NCI-H774 (cell line): ENCODE measurements at regions not wholly inside any gene's neighbourhood (a gene's known extent, or its start where the extent isn't known, plus 50 kb on each side); places are given as distances from the start of the nearest gene placed in this dataset.
"Not testable (repeated sequence)": the region's sequence is repeated elsewhere in the genome, so short reads cannot be mapped to it uniquely, and the experiment has no call there.

ENCODE experiments used
- DNase-seq: peaks from one replicate; lab custom pipeline; 2025; lab: John Stamatoyannopoulos, UW

DNA sequence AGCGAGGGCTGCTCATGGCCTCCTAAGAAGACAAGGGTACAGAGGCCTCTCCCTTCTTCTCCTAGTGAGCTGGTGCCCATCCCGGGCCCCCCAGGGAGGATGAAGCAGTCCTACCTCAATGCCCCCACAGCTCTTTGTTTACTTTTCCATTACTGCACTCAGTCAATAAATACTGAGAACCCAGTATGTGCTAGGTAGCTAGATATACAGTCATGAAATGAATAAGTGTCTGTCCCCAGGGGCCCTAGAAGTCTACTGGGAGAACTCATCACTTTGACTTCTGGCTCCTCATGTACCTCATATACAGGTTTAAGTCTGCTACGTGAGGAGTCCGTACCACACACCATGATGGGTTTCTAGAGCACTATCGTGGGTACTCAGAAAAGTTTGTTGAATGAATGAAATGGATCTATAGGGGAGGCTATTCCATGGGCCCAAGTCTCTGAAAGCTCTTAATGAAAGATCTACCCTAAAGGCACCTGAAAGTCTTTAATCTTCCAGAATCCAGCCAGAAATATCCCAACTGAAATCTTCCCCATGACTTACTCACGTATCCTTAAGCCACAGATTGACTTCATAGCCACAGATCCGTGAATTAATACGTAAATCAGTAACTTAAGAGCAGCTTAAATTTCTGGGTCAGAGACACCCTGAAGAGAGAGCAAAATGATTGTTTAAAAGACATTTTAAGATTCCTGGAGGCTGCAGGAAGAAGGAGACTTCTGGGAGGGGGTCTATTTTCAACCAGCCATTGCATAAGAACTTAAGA, 51.6 kb upstream of the POMP start:
- no peak for DNase-seq

DNA sequence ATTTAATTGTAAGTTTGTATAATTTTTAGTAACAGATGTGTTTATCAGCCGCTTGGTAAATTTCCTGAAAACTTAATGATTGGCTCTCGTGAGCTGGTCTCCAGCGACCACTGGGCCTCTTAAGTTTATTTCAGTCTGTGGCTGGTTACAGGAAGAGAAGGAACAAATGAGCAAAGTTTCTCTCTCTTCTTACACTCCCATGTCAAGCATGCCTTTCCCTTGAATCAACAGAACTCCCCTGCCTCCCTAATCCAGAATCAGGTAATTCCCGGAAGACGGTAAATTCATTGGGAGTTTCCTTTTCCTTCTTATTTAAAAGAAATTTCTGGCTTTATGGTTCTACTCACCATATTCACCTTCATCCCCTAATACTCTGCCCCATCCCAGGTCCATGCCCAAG, 52.5 kb upstream of the POMP start:
- DNase-seq, result no peak

DNA sequence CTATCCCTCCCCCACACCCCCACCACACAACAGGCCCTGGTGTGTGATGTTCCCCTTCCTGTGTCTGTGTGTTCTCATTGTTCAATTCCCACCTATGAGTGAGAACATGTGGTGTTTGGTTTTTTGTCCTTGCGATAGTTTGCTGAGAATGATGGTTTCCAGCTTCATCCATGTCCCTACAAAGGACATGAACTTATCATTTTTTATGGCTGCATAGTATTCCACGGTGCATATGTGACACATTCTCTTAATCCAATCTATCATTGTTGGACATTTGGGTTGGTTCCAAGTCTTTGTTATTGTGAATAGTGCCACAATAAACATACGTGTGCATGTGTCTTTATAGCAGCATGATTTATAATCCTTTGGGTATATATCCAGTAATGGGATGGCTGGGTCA, 53.8 kb upstream of the POMP start:
- DNase-seq, result not testable (repeated sequence)

DNA sequence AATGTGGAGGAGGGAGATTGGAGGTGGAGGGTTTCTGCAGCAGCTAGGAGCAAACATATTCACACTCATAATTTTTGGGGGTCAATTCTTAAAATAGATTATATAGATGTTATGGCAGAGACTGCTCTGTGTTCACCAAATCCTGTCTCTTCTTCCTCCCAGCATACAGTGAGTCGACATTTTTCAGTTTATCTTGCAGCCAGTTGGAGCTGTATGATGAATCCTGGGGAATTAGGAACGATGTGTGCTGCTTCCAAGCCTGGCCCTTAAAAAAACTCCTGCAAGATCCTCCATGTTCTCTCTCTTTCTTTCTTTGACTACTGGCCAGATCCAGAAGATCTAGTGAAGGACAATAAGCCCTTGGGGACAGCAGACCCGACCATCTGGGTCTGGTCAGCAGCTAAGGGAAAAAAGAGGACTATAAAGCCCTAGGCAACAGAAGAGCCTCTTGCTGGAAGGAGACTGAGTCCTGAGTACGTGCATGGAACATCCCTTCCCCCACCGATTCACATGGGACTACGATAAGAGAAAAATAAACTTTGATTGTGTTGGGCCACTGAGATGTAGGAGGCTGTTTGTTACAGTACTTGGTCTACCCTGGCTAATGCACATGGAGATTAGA, 55.8 kb upstream of the POMP start:
- no peak for DNase-seq

DNA sequence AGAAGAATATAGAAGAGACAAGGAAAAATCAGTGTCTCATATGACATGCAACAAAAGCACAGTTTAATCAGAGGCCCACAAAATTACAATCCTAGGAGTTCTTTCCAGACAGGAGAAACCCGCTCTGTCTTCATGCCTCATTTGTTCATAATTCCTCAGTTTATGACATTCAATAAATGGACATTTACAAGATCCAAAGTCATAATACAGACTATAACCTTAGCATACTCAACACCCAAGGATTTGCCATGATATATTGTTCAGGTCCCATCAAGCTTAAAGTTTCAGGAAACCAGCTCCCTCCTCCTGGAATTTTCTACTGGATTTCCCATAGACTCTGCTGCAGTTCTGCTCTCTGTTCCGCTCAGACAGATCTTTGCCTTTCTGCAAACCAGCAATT, 56.4 kb upstream of the POMP start:
- no peak for DNase-seq

DNA sequence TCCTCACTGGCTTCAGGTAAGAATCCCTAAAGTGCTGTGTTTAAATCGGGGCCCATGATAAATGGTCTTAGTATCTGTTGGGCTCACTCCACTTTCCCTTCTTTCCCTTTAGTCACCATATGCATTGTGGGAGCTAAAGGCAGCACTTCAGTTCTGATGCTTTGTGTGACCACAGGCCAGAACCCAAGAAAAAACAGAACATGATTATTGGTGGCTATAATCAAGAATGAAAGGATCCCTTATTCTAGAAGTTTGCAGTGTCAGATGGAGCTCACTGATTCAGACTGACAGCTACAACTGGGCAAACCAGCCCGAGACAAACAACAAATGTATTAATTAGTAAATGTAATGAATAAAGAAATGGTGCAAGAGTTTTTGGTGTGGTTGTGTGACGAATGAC, 57.3 kb upstream of the POMP start:
- DNase-seq, result no peak

DNA sequence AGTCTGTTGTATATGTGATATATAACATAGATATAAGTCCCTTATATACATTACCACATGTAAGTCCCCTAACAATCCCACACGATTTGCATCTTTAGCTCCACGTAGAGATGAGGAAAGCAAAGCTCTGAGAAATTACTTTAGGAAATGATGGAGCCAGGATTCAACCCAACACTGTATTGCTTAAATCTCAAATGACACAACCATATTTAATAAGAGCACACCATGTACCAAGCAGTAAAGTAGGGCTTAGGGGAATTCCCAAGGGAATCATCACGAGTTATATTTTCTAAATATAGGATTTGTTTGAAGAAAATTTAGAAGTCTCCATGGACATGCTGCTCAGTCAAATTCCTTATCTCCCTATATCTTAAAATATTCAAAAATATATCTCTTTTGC, 61.3 kb upstream of the POMP start:
- no peak for DNase-seq

DNA sequence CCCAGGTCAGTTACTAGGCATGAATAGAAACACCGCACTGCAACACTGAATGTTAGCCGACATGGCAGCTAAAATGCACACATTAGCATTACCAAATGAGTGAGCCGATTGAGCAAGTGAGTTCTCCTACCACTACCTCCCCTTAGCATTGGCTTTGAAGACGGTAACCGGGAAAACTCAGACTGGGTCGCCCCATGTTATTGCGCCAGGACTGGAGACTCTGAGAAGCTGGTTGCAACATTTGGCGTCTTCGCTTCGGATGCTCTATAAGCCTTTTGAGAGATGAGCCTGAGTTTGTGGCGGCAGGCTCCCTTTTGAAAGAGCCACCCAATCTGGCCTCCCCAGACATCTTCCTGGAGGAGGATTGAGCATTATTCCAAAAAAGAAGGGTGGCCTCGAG, 68.5 kb upstream of the POMP start:
- DNase-seq, result no peak

DNA sequence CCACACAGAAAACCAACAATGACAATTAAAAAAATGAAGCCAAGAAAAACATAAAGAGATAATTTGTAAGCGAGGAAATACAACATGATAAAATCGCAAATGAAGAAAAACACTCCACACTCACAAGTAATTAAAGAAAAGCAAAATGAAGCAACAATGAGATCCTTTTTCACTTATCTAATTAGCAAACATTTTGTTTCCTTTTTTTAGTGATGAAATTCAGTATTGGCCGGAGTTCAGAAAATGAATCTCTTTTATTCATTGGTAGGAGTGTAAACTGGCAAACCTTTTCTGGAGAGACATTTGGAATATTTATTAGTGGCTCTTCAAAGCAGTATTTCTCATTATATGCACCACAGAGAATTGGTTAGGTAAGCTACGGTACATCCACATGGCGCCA, 70.6 kb upstream of the POMP start:
- DNase-seq, result no peak

DNA sequence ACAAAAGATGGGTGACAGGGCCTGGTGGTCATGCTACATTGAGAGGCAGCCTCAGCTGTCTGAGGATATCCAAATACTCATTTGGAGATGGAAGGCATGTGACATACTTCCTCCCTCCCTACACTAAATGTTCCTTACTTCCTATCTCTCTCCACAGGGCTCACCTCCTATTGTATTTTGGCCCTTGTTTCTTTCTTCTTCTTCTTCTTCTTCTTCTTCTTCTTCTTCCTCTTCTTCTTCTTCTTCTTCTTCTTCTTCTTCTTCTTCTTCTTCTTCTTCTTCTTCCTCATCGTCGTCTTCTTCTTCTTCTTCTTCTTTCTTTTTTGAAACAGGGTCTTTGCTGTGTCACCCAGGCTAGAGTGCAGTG, 71.8 kb upstream of the POMP start:
- DNase-seq, result no peak

DNA sequence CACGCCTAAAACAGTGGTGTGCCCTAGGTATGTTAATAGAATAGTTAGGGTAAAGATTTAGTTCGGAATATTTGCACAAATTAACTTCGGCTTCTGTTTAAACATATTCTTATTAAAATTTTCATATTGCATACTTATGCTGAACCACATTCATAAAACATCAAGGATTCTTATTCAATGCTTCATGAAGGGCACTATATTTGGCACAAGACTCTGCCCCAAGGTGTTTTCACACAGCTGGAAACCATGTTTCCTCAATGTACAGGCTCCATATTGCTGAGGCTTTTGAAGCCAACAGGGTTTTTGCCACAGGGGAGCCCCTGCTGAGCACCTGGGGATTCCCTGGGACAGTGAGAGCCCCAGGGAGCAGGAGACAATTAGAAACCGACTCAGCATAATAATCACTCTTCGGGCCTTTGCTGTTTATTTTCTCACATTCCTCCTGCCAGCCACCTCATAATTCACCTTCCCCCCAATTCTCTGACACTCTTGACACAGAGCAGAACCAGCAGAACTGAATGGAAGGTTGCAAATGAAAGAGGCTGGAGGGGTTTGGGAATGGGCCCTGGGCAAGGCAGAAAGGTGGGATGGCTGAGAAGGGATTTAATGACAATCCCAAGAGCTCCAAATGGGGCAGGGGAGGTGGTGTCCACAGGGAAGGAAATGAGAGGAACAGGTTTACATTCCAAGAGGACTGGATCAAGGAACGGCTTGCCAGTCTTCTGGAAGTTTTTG, 72.3 kb upstream of the POMP start:
- no peak for DNase-seq

DNA sequence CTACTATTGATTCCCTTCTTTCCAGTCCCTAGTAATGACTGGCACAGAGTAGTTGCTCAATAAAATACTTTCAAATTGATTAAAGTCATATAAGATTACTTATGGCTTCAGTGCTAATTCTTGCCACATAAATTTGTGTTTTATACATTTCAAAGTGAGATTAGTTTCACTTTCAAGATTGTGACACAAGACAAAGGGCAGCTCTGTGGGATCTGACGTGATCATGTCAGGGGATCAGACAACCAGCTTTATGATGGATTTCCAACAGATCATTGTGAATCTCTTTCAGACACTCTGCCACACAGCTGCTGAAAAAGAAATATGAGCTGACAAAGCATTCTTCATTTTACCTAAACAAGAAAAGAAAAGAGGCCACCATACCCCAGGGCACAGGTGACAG, 73.4 kb upstream of the POMP start:
- no peak for DNase-seq

DNA sequence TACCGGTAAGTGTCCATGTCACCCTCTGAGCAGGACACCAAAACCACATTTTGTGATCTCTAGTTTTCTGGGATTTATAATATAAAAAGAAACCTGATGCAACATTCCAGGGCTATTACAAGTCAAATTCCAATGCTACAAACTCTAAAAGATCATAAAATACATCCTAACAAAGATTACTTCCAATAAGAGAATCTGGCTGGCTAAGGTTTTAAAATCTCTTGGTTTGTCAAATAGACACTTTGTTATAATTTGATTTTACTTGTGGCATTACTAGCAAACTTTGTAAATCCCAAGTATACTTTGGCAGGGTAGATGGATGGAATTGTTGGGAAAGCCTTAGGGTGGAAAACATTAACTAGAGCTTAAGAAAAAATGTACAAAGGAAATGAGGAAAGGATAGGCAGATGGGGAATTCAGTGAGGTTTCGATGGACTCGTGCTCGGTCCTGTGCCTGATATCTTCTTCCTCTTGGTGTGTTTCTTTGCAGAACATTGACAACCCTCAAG, 74.0 kb upstream of the POMP start:
- no peak for DNase-seq

DNA sequence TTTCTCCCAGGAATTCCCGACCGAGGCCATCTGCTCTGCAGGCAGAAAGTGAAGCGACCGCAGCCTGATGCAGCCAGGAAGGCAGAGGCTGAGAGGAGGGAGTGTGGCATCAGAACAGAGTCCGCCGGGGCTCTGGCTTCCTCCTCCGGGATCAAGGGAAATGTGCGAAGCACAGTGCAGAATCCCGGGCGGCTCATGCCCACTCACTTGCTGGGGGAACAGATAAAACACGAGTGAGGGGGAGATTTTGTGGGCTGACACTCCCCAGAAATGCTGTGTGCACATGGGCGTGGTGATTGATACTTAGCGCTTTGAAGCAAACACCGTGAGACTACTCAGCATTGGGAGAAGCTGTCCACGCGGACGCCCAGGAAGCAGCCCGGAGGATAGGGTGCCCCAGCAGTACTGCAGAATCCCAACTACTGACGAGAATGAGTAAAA, 75.3 kb upstream of the POMP start:
- no peak for DNase-seq

DNA sequence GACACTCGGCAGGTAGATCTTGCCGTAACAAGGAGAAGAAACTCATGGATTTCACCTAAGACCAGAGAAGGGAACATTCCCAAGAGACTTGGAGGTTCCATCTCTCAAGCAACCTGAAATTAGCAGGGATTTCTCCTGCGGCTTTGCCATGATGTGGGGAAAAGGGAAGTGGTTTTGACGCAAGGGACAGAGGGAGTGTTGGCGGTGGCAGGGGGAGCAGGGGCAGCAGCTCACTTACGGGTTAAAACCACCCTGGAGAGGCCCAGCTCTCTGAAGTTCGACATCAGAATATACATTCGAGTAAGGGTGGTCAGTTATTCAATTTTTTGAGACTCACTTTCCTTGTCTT, 76.1 kb upstream of the POMP start:
- no peak for DNase-seq

DNA sequence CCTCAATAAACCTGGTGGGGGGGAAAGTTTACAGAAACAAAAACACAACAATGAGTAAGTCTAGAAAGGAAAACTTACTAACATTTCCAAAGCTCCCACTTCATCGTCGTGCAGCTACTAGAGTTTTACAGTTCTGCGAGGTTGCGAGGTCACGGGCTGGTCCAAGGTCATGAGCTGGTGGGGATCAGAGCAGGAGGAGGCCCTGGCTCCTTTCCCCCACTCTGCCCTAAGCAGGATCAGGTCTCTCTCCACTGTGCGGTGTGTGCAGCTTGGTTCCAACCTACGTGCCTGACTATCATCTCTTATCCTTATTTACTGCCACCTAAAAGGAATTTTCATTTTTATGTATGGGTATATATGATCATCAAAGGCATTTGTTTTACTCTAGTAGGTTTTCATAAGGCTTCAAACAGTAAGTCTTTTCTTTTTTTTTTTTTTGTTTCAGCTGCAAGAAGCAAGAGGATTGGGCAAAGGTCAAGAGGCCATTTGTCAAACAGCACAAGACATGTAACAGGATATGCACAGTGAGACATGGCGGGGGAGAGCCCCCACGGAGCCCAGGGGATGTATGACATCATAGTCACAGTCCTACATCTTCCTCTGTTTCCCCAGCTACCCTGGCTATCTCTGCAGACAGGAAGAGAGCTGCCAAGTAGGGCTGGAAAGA, 76.6 kb upstream of the POMP start:
- DNase-seq, result no peak

DNA sequence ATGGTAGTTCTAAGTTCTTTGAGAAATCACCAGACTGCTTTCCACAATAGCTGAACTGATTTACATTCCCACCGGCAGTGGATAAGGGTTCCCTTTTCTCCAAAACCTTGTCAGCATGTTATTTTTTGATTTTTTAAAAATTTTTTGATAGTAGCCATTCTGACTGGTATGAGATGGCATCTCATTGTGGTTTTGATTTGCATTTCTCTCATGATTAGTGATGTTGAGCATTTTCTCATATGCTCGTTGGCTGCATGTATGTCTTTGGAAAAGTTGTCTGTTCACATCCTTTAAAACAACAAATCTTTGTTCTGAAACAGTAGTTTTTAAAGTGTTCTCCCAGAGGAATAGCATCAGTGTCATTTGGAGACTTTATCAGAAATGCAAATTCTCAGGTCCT, 77.5 kb upstream of the POMP start:
- DNase-seq, result no peak

DNA sequence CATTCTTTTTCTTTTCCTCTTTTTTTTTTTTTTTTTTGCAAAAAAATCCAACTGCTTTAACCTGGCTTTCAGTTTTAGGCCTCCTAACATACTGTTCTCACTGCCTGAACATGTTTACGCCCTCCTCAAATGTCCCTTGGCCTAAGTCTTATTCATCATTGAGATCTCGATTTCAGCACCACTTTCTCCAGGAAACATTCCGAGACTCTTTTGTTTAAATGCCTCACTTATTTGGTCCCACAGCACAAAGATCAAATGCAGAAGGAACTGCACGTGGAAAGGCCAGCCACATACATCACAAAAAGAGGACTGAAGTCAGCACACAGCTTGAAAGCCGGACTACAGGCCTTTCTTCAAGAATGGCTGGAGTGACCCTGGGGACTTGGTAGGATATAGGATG, 79.2 kb upstream of the POMP start:
- no peak for DNase-seq

DNA sequence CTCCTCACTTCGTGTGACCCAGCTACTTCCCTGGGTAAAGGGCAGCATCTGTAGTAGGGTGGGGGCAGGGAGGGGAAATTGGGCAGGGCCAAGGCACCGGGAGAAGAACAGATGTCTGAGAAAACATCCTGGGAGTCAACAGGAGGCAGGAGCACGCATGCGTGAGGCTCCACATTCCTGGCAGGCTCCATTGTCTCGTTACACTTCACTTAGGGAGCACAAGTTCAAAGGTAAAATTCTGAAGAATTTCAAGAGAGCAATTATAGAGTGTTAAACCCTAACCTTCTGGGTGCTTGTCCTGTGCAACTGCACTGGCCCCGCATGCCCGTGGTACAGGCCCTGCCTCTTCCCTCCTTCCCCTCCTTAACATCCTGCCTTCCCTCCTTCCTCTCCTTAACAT, 79.6 kb upstream of the POMP start:
- DNase-seq, result no peak

DNA sequence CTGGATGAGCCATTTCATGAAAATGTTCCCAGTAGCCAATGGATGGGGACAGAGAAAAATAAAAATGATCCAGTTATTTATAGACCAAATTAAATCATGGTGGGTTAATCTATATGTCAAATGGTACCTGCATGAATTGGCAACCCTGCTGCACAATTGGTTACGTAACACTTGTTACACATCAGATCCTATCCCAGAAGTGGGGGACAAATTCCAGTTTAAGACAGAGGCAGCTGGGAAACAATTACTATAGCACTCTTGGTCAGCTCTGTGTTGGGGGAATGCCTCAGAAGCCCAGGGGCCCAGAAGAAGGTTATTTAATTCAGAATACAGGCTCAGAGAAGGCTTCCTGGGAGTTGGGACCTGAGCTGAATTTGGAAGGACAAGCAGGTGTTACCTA, 81.1 kb upstream of the FLT1 start:
- DNase-seq, result no peak

DNA sequence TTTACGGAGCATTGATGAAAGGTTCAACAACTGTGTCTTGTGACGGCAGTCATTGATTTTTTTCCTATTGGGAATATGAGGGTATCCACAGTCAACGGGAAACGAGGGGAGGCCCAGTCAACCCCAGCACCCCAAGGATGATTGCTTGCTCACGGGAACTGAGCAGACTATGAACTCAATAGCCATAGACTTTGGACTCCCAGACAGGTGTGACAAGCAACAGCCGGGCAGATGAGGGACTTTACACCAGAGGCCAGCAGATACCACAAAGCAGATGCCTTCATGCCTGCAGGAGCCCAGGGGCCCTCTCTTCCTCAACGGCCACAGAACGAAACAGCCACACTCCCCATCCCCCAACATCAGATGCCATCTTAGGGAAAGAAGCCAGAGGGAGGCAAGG, 80.3 kb upstream of the FLT1 start:
- DNase-seq, result no peak

DNA sequence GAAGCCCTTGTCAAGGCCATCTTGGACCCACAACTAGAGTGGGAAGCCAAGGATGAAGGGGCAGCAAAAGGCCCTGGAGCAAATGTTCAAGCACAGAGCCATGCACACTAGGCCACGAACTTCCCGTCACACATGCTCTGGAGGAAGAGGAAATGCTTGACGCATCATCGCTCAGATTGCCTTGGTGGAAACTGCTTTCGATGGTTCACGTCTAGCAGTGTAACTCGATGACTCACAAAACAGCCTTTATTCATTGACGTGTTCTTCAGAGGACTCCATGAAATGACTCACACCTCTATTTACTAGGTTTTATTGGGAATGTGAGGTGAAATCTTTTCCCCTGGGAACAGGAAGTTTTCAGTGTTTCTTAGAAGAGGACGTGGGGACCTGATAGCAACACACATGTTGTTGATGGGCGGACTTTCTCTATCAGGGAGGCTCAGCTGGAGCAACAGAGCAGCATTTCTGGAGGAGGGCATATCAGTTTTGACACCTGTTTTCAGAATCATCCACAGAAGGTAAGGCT, 79.8 kb upstream of the FLT1 start:
- DNase-seq, result no peak
